HPDE6-E6E7 (cell line): ENCODE measurements at regions not wholly inside any gene's neighbourhood (a gene's known extent, or its start where the extent isn't known, plus 50 kb on each side); places are given as distances from the start of the nearest gene placed in this dataset.
"Not testable (repeated sequence)": the region's sequence is repeated elsewhere in the genome, so short reads cannot be mapped to it uniquely, and the experiment has no call there.

Experiments used
- DNase-seq: peaks from one replicate; pipeline ENCODE4 v3.0.0; 2011; ENCODE audit warnings: missing footprints; ENCODE audit errors: extremely low spot score

- no peak for DNase-seq
These were observed 53.0 kb downstream of the ACTBL2 start for GRCh38 chr5:57429513-57430120.

GRCh38 chr5:57429021-57429420 lies 53.6 kb downstream of the ACTBL2 start:
- not testable (repeated sequence) for DNase-seq

- no peak for DNase-seq
These were observed 59.6 kb downstream of the ACTBL2 start for GRCh38 chr5:57422993-57423392.

GRCh38 chr5:57422341-57422740 lies 60.3 kb downstream of the ACTBL2 start:
- no peak for DNase-seq

GRCh38 chr5:57420801-57421200 lies 61.8 kb downstream of the ACTBL2 start:
- no peak for DNase-seq

GRCh38 chr5:57417971-57418370 lies 64.6 kb downstream of the ACTBL2 start:
- no peak for DNase-seq

GRCh38 chr5:57417320-57417719 lies 65.3 kb downstream of the ACTBL2 start:
- no peak for DNase-seq

GRCh38 chr5:57416278-57416994 lies 66.2 kb downstream of the ACTBL2 start:
- no peak for DNase-seq

- DNase-seq = no peak
These were observed 67.8 kb downstream of the ACTBL2 start for GRCh38 chr5:57414857-57415256.

- DNase-seq = no peak
These were observed 68.4 kb downstream of the ACTBL2 start for GRCh38 chr5:57414191-57414590.

- no peak for DNase-seq
These were observed 69.5 kb downstream of the ACTBL2 start for GRCh38 chr5:57413145-57413544.

GRCh38 chr5:57412680-57413079 lies 69.9 kb downstream of the ACTBL2 start:
- DNase-seq = no peak

GRCh38 chr5:57411982-57412381 lies 70.6 kb downstream of the ACTBL2 start:
- DNase-seq = no peak

- no peak for DNase-seq
These were observed 72.0 kb downstream of the ACTBL2 start for GRCh38 chr5:57410374-57411320.

- no peak for DNase-seq
These were observed 73.9 kb downstream of the ACTBL2 start for GRCh38 chr5:57408714-57409113.

- no peak for DNase-seq
These were observed 74.3 kb downstream of the ACTBL2 start for GRCh38 chr5:57408285-57408684.

- DNase-seq = no peak
These were observed 75.2 kb downstream of the ACTBL2 start for GRCh38 chr5:57407391-57407790.

- no peak for DNase-seq
These were observed 76.0 kb downstream of the ACTBL2 start for GRCh38 chr5:57406641-57407040.

GRCh38 chr5:57405984-57406383 lies 76.6 kb downstream of the ACTBL2 start:
- no peak for DNase-seq

GRCh38 chr5:57402761-57403160 lies 79.8 kb downstream of the ACTBL2 start:
- DNase-seq = no peak

- DNase-seq = no peak
These were observed 80.3 kb downstream of the ACTBL2 start for GRCh38 chr5:57402348-57402747.

- DNase-seq = no peak
These were observed 84.1 kb downstream of the ACTBL2 start for GRCh38 chr5:57398413-57399093.
